ENCODE measurements at regions not wholly inside any gene's neighbourhood (a gene's known extent, or its start where the extent isn't known, plus 50 kb on each side); places are given as distances from the start of the nearest gene placed in this dataset.

DNA sequence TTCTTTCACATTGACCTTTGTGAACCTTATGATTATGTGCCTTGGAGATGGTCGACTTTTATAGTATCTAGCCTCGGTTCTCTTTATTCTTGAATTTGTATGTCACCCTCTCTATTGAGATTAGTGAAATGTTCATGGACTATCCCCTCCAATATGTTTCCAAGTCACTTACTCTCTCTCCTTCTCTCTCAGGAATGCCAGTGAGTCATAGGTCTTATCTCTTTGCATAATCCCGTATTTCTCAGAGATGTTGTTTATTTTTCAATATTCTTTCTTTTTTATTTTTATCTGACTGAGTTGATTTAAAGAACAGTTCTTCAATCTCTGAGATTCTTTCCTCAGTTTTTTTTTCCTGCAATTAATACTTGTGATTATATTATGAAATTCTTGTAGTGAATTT, 411.6 kb upstream of the CADM2 start:
- TF ChIP-seq POLR2AphosphoS5 (IDR thresholded peaks at IDR 0.05; ENCODE audit: low read depth, low read length) (no peak), POLR2A (IDR thresholded peaks at IDR 0.05; ENCODE audit: control extremely low read depth in 1 of 2, low read depth in 2 of 2, low read length in 2 of 2) (no peak), JUND (IDR thresholded peaks at IDR 0.05; ENCODE audit: low read length) (peak; percentile 74), YY1 (IDR thresholded peaks at IDR 0.05; ENCODE audit: low read depth, low read length) (no peak)
- TF ChIP-seq, protein P1, sequence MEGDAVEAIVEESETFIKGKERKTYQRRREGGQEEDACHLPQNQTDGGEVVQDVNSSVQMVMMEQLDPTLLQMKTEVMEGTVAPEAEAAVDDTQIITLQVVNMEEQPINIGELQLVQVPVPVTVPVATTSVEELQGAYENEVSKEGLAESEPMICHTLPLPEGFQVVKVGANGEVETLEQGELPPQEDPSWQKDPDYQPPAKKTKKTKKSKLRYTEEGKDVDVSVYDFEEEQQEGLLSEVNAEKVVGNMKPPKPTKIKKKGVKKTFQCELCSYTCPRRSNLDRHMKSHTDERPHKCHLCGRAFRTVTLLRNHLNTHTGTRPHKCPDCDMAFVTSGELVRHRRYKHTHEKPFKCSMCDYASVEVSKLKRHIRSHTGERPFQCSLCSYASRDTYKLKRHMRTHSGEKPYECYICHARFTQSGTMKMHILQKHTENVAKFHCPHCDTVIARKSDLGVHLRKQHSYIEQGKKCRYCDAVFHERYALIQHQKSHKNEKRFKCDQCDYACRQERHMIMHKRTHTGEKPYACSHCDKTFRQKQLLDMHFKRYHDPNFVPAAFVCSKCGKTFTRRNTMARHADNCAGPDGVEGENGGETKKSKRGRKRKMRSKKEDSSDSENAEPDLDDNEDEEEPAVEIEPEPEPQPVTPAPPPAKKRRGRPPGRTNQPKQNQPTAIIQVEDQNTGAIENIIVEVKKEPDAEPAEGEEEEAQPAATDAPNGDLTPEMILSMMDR (IDR thresholded peaks at IDR 0.05; ENCODE audit: control extremely low read depth in 1 of 3, insufficient read depth in 1 of 3, low read depth in 1 of 3, low read length in 3 of 3), result no peak
